ENCODE measurements at regions not wholly inside any gene's neighbourhood (a gene's known extent, or its start where the extent isn't known, plus 50 kb on each side); places are given as distances from the start of the nearest gene placed in this dataset.
A peak's percentile ranks its signal among the peaks of the same experiment; 100 is the strongest.
"Not testable (repeated sequence)": the region's sequence is repeated elsewhere in the genome, so short reads cannot be mapped to it uniquely, and the experiment has no call there.

DNA sequence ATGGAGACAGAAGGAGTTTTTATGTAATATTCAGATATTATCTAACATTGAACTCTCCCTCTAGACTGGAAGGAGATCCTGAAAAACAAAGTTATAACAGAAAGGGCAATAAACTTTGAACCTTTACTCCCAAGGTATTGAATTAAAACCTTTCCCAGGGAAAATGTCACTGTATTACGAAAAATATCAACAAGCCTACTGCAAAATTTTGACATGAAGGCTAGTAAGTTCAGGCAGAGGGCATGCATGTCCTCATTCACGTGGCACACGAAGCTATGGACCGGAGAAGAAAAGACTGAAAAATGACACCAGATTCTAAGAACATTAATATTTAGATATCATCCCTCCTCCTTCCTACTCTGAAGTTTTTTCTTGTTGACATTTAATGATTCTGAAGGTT lies 638.8 kb downstream of the LRRC70 start:
- no peak for DNase-seq (ENCODE audit: low read depth)

DNA sequence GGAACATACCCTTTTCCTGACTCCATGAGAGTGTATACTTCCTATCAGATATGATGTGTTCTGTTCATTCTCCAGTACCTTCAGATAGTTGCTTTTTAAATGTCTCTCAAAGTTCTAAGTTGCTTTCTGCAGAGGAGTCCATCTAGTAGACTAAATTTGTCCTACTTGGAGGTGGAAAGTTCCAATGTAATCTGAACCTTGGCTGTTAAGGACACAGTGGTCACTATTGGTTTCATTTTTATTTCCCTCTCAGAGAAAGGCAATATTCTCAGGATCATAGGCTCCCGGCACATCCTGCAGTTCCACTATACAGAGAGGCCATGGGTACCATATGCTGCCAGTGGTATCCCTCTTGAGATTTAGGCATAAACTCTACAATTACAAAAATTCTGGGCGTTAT lies 634.6 kb downstream of the LRRC70 start:
- no peak for DNase-seq (ENCODE audit: low read depth)

GRCh38 chr5:63211448-63212132 lies 633.0 kb downstream of the LRRC70 start:
- no peak for DNase-seq (ENCODE audit: low read depth)

DNA sequence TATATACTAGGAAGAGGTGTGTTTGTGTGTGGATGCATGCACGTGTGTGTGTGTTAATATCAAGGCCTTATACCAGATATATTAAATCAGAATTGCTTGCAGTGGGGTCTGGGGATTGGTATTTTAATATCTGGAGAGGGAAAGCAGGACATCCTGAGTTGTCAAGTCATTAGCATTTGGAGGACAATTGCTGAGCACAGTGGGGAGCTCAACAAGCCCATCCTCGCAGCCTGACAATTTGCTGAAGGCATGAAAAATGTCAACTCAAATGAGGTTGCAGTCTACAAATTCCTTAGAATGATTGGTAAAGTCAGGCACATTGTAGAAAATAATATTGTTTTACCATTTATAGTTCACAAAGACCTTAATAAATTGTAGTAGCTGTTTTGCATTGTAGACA lies 627.4 kb downstream of the LRRC70 start:
- no peak for DNase-seq (ENCODE audit: low read depth)

DNA sequence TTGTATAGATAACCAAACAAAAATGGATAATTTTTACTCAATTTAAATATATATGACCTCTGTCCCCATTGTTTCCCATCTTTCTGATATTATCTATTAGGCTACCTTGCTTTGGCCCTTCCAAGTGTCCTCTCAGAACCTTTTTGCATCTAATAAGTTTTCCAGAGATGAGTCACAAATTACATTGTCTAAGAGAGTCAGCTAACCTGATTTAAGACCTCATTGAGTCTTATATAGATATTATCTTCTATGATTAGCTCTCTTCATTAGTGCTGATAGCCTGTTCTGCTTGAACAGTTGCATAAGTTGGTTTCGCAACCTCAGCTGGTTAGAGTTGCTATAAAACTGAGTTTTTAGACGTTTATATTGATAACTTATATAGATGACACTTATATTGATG lies 623.1 kb downstream of the LRRC70 start:
- DNase-seq (ENCODE audit: low read depth): no peak

- no peak for DNase-seq (ENCODE audit: low read depth)
These were observed 615.5 kb downstream of the LRRC70 start for GRCh38 chr5:63194126-63194525.

- not testable (repeated sequence) for DNase-seq (ENCODE audit: low read depth)
These were observed 601.6 kb downstream of the LRRC70 start for GRCh38 chr5:63180190-63180589.

- no peak for DNase-seq (ENCODE audit: low read depth)
These were observed 597.2 kb downstream of the LRRC70 start for GRCh38 chr5:63175850-63176249.

- DNase-seq (ENCODE audit: low read depth): no peak
These were observed 591.9 kb downstream of the LRRC70 start for GRCh38 chr5:63170486-63170885.

- DNase-seq (ENCODE audit: low read depth): no peak
These were observed 586.4 kb downstream of the LRRC70 start for GRCh38 chr5:63164838-63165535.

GRCh38 chr5:63164339-63164738 lies 585.7 kb downstream of the LRRC70 start:
- no peak for DNase-seq (ENCODE audit: low read depth)

- DNase-seq (ENCODE audit: low read depth): no peak
These were observed 576.7 kb downstream of the LRRC70 start for GRCh38 chr5:63155310-63155631.

DNA sequence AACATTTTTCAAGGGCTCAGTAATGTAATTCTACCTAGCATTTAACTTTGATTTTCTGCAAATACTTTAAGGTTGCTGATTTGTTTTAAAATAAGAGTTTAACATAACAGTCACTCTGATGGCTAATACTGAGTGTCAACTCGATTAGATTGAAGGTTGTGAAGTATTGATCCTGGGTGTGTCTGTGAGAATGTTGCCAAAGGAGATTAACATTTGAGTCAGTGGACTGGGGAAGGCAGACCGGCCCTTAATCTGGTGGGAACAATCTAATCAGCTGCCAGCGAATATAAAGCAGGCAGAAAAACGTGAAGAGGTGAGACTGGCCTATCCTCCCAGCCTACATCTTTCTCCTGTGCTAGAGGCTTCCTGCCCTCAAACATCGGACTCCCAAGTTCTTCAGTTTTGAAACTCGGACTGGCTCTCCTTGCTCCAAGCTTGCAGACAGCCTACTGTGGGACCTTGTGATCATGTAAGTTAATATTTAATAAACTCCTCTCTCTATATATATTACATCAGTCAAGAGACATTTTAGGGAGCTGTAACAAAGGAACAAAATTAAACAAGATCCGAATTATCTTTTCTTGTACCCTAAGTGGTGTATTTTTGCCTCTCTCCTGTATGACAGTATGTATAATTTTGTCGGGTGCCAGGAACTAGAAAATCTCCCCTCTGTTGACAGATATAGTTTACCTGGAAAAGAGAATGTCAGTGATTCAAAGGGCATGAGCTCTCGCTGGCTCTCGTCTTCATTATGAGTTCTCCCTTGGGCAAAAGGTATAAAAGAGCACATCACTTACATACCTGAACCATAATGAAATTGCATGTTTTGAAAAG lies 576.1 kb downstream of the LRRC70 start:
- DNase-seq (ENCODE audit: low read depth): no peak

GRCh38 chr5:63152871-63153270 lies 574.3 kb downstream of the LRRC70 start:
- DNase-seq (ENCODE audit: low read depth): no peak

GRCh38 chr5:63145167-63145566 lies 566.5 kb downstream of the LRRC70 start:
- peak; percentile 14 for DNase-seq (ENCODE audit: low read depth)

GRCh38 chr5:63141591-63141990 lies 563.0 kb downstream of the LRRC70 start:
- no peak for DNase-seq (ENCODE audit: low read depth)

DNA sequence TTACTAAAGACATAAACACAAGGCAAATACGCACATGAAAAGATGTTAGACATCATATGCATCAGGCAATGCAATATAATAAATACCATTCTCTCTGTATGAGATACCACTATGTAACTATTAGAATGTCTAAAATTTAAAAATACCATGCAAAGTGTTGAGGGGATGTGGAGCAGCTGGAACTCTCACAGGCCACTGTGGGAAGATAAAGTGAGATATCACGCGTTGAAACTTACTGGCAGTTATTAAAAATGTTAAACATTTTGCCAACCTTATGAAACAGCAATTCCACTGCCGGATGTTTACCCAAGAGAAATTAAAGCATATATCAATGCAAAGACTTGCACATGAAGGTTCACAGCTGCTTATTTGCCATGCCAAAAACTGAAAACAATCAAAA lies 556.7 kb downstream of the LRRC70 start:
- DNase-seq (ENCODE audit: low read depth): no peak

GRCh38 chr5:63131626-63132285 lies 553.1 kb downstream of the LRRC70 start:
- peak; percentile 96 for DNase-seq (ENCODE audit: low read depth)

- DNase-seq (ENCODE audit: low read depth): no peak
These were observed 550.1 kb downstream of the LRRC70 start for GRCh38 chr5:63128761-63129160.

- peak; percentile 5 for DNase-seq (ENCODE audit: low read depth)
These were observed 549.4 kb downstream of the LRRC70 start for GRCh38 chr5:63128018-63128417.

DNA sequence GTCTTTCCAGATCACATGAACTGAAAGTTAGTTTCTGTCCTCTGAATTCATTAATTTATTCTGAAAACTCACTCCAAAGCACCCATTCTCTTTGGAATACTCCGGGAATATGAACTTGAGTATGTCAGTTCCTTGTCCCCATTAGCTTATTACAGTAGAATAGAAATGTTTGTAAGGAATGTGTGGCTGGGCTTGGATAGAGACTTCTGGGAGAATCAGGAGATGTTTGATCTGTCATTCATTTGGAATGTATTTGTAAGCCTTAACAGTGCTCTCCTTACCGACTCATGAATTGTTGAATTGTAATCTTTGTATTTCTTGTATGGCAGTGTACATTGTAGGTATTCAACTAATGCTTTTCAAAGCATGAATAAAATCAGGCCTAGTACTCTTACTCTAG lies 548.4 kb downstream of the LRRC70 start:
- DNase-seq (ENCODE audit: low read depth): peak; percentile 79

GRCh38 chr5:63125862-63126261 lies 547.2 kb downstream of the LRRC70 start:
- DNase-seq (ENCODE audit: low read depth): peak; percentile 73

Data from HT1080 (cell line).